GM20431 (cell line): ENCODE measurements at regions not wholly inside any gene's neighbourhood (a gene's known extent, or its start where the extent isn't known, plus 50 kb on each side); places are given as distances from the start of the nearest gene placed in this dataset.
"Not testable (repeated sequence)": the region's sequence is repeated elsewhere in the genome, so short reads cannot be mapped to it uniquely, and the experiment has no call there.

Source experiments
- in situ Hi-C: fragments of 300-500 bp; cut with MseI, MboI; formaldehyde crosslinking; loops from one replicate; pipeline ENCODE4 v1.15.0; 2020; ENCODE audit warnings: low sequenced_read_pairs; ENCODE audit not compliant: unreplicated experiment

GRCh38 chr4:64870558-64870957, 461.3 kb upstream of the TECRL start:
- in situ Hi-C loops: no loop called here

- in situ Hi-C loops: no loop called here
These were observed 448.6 kb upstream of the TECRL start for GRCh38 chr4:64857815-64858214.

- in situ Hi-C loops: no loop called here
These were observed 447.9 kb upstream of the TECRL start for GRCh38 chr4:64857198-64857597.

- in situ Hi-C loops: no loop called here
These were observed 437.2 kb upstream of the TECRL start for GRCh38 chr4:64846417-64846816.

- in situ Hi-C loops: no loop called here
These were observed 420.5 kb upstream of the TECRL start for GRCh38 chr4:64829749-64830148.

GRCh38 chr4:64824591-64824990, 415.3 kb upstream of the TECRL start:
- in situ Hi-C loops: no loop called here

GRCh38 chr4:64822405-64822804, 413.2 kb upstream of the TECRL start:
- in situ Hi-C loops: no loop called here

- in situ Hi-C loops: no loop called here
These were observed 412.1 kb upstream of the TECRL start for GRCh38 chr4:64821219-64821976.

GRCh38 chr4:64814616-64815015, 405.4 kb upstream of the TECRL start:
- in situ Hi-C loops: no loop called here

GRCh38 chr4:64807821-64808220, 398.6 kb upstream of the TECRL start:
- in situ Hi-C loops: no loop called here

- in situ Hi-C loops: no loop called here
These were observed 390.5 kb upstream of the TECRL start for GRCh38 chr4:64799751-64800150.

- in situ Hi-C loops: not testable (repeated sequence)
These were observed 389.6 kb upstream of the TECRL start for GRCh38 chr4:64798828-64799227.

- in situ Hi-C loops: no loop called here
These were observed 387.3 kb upstream of the TECRL start for GRCh38 chr4:64796581-64796980.

- in situ Hi-C loops: no loop called here
These were observed 374.9 kb upstream of the TECRL start for GRCh38 chr4:64784125-64784524.

- in situ Hi-C loops: no loop called here
These were observed 372.6 kb upstream of the TECRL start for GRCh38 chr4:64781737-64782326.

- in situ Hi-C loops: no loop called here
These were observed 371.4 kb upstream of the TECRL start for GRCh38 chr4:64780664-64781063.

- in situ Hi-C loops: no loop called here
These were observed 368.0 kb upstream of the TECRL start for GRCh38 chr4:64777286-64777685.

GRCh38 chr4:64776820-64777219, 367.6 kb upstream of the TECRL start:
- in situ Hi-C loops: no loop called here

- in situ Hi-C loops: no loop called here
These were observed 365.4 kb upstream of the TECRL start for GRCh38 chr4:64774626-64775025.

GRCh38 chr4:64771149-64771548, 361.9 kb upstream of the TECRL start:
- in situ Hi-C loops: no loop called here

GRCh38 chr4:64767547-64767946, 358.3 kb upstream of the TECRL start:
- in situ Hi-C loops: no loop called here

- in situ Hi-C loops: no loop called here
These were observed 357.3 kb upstream of the TECRL start for GRCh38 chr4:64766565-64766964.
